ENCODE measurements at regions not wholly inside any gene's neighbourhood (a gene's known extent, or its start where the extent isn't known, plus 50 kb on each side); places are given as distances from the start of the nearest gene placed in this dataset.
A peak's percentile ranks its signal among the peaks of the same experiment; 100 is the strongest.

- TF ChIP-seq CTCF (IDR thresholded peaks at IDR 0.05): no peak
These were observed 135.9 kb downstream of the PAH start for GRCh38 chr12:102781117-102781516.

- TF ChIP-seq CTCF (IDR thresholded peaks at IDR 0.05): no peak
These were observed 141.0 kb downstream of the PAH start for GRCh38 chr12:102776041-102776440.

GRCh38 chr12:102769323-102769916 lies 147.6 kb downstream of the PAH start:
- TF ChIP-seq CTCF (IDR thresholded peaks at IDR 0.05): peak; percentile 79

GRCh38 chr12:102766961-102767360 lies 150.1 kb downstream of the PAH start:
- no peak for TF ChIP-seq CTCF (IDR thresholded peaks at IDR 0.05)

- no peak for TF ChIP-seq CTCF (IDR thresholded peaks at IDR 0.05)
These were observed 151.3 kb downstream of the PAH start for GRCh38 chr12:102765736-102766135.

- TF ChIP-seq CTCF (IDR thresholded peaks at IDR 0.05): no peak
These were observed 153.6 kb downstream of the PAH start for GRCh38 chr12:102763471-102763870.

- no peak for TF ChIP-seq CTCF (IDR thresholded peaks at IDR 0.05)
These were observed 154.0 kb downstream of the PAH start for GRCh38 chr12:102763061-102763460.

GRCh38 chr12:102760322-102760721 lies 156.7 kb downstream of the PAH start:
- TF ChIP-seq CTCF (IDR thresholded peaks at IDR 0.05): no peak
